GM21528 (cell line): ENCODE measurements at regions not wholly inside any gene's neighbourhood (a gene's known extent, or its start where the extent isn't known, plus 50 kb on each side); places are given as distances from the start of the nearest gene placed in this dataset.

Source experiments
- ATAC-seq: cut with Tn5 transposase; IDR thresholded peaks from one replicate; pipeline ENCODE4 v1.9.1; 2021; ENCODE audit warnings: mild to moderate bottlenecking, moderate library complexity; ENCODE audit not compliant: unreplicated experiment, low FRiP score

- ATAC-seq = no peak
Observed at GRCh38 chr4:24249972-24250371, 334.4 kb downstream of the DHX15 start.

DNA sequence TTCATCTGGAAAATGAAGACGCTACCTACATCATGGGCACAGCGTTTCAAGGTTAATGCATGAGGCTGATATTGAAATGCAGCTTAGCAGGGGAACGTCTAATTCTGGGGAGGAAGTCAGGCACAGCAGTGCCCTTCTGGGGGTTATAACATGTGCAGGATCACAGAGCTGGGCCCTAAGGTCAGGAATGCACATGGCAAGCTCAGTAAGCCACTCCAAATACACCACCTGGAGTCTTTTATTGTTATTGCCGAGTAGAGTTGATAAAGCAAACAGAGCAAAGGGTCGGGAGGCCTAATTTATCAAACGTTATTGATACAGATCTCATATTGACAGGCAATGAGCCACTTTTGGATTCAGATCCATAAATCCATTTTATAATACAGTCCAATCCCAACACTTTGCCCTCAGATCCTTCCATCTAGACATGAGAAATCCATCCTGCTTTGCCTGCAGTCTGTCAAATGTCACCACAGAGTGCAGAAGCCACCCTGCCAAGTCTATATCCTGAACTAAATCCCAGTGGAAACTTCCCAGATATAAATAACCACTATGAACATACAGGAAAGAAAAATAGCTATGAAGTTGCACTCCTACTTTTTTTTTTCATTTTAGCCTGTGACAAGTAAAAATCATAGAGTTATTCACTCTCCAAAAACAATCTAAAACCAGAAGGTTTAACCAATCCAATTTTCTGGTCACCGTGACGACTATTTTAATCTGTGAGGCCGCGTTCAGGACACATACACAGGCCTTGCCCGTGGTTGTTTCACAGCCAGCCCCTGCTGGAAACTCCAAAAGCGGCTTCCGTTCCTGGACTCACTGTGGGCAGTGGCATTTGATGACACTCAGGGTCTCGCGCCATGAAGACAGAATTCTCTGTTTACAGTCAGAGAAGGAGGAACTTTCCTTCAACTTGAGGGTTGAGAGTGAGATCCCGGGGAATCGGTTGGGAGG, 335.4 kb downstream of the DHX15 start:
- ATAC-seq = no peak

GRCh38 chr4:24245491-24245820, 338.9 kb downstream of the DHX15 start:
- ATAC-seq = no peak

GRCh38 chr4:24244663-24245490, 339.5 kb downstream of the DHX15 start:
- no peak for ATAC-seq

- no peak for ATAC-seq
Observed at GRCh38 chr4:24243641-24244040, 340.7 kb downstream of the DHX15 start.

- no peak for ATAC-seq
Observed at GRCh38 chr4:24241511-24241910, 342.8 kb downstream of the DHX15 start.

GRCh38 chr4:24240655-24241054, 343.7 kb downstream of the DHX15 start:
- no peak for ATAC-seq

DNA sequence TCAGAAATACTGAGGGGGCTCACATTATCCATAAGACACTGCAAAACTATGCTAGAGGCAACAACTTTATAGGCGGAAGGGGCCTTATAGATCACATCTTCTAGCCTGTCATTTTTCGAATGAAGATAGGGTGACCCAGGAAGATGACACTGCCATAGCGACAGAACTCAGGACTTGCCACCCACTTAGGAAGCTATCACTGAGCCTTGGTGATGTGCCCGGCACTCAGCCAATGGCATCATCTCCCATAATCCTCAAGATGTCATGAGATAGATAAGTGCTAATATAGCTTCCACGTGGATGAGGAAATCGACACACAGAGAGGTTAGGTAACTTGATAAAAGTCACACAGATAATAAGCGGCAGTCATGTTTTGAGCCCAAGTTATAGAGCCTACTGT, 346.6 kb downstream of the DHX15 start:
- ATAC-seq = no peak

GRCh38 chr4:24236532-24236931, 346.7 kb upstream of the PPARGC1A start:
- no peak for ATAC-seq

DNA sequence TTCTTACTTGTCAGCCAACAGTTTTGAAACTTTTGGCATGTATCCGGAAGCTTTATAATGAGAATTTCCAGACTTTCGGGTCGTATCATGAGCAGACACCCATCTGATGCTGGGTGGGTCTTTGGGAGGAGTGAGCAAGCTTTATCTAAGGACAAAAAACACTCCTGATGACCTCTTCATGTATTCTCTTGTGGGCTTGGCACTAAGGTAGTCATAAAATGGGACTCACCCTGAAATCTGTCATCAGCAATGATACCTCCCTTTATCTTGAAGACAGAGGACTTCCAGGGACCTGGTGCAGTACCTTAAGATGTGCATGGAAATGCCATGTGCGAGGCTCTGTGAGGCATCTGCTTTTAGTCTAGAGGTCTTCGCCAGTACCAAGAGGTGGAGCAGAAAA, 346.3 kb upstream of the PPARGC1A start:
- no peak for ATAC-seq

GRCh38 chr4:24235618-24236017, 345.8 kb upstream of the PPARGC1A start:
- ATAC-seq = no peak

- ATAC-seq = no peak
Observed at GRCh38 chr4:24234288-24234848, 344.5 kb upstream of the PPARGC1A start.

DNA sequence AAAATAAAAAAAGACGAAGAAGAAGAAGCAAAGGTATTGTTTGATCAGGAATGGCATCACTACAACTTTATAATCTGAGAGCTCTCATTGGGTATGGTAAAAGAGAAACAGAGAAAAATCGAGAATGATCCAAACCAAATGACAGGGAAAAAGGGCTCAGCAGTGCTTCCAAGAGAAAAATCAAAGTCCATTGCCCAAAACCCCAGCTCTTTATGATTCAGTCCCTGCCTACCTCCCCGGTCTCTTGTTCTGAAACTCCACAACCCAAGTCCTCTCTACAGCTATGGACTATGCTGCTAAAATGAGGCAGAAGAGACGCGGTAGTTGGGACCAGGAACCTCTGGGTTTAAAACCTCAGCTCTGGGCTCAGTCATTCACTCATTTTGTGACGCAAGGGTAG, 341.1 kb upstream of the PPARGC1A start:
- ATAC-seq = no peak

- ATAC-seq = no peak
Observed at GRCh38 chr4:24229978-24230377, 340.1 kb upstream of the PPARGC1A start.

DNA sequence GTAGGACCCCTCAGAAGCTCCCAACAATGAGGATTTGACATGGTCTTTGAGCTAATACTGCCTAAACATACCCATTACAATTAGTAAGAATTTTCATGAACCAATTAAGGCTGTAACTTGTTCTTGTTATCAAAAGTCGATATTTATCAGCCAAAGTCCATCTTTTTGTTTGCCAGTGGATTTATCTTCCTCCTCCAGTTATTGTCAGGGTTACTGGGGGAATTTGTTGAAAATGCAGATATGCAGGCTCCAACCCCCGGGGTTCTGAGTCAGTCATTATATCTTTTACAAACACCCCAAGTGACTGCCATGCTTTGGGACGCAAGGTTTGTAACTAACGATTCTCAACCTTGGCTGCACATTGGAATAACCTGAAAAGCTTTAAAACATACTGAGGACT, 338.8 kb upstream of the PPARGC1A start:
- ATAC-seq = no peak

DNA sequence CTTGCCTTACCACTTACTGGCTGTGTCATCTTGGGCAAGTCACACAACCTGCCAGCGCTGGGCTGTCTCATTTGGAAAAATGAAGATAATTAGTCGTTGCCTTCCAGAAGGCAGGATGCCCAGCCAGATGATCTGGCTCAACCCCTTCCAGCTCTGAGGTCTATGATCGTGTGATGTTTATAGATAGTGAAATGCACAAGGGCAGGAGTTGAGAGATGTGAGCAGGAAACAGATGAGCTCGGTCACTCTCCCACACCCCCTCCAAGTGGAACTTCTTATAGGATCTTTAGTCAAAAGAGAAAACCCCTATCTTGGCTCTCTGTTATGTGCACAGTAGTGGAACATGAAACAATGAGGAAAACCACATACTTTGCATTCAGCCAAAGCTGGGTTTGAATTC, 336.8 kb upstream of the PPARGC1A start:
- ATAC-seq = no peak

DNA sequence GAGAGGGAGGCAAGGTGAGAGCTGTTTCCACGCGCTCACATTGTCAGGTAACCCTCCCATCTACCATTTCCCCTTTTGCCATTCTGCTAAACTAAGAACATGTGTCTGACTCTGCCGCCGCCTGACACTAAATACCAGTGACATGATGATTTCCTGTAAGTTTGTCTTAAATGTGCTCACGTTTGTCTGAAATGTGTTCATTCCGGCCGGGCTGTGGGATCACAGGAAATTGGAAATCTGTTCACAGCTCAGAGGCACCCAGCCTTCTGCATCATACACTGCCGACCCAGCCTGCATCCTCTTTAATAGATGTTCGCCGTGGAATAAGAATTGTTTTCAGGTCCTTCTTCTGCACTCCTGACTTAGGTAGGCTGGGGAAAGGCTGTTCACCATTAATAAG, 336.2 kb upstream of the PPARGC1A start:
- no peak for ATAC-seq

GRCh38 chr4:24224446-24224845, 334.6 kb upstream of the PPARGC1A start:
- no peak for ATAC-seq

DNA sequence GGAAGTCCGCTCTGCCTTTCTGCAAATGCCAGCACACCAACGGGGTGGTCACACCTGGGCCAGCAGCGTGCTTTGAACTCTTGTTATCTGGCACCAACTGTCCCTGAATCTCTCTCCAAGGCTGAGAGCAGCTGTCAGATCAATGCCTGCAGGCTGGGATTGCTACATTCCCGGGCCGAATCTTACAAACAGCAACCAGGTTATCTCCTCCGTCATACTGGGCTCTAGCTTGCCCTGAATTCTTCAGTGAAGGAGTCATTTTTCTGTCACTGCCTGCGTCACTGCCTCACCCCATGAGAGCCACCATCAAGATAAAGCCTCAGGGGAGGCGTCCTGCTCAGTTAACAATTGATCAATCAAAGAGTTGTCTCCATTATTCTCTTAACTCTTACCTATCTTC, 329.4 kb upstream of the PPARGC1A start:
- no peak for ATAC-seq

DNA sequence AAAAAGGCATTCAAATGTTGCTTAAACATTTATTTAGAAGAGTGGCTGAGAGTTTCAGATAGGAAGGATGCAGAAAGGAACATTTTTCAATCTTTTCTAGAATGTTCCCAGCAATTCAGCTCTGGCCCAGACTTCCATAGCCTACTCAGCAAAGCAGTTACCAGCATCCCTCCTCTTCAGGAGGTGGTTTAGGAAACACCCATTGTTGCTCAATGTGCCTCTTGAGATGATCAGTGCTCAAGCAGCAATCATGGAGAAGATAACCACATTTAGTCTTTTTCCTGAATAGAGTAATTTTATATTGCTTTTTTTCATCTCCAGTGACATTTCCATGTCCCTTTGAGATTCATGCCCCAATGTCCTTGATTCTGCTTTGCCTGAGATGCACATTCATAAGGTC, 328.7 kb upstream of the PPARGC1A start:
- ATAC-seq = no peak

DNA sequence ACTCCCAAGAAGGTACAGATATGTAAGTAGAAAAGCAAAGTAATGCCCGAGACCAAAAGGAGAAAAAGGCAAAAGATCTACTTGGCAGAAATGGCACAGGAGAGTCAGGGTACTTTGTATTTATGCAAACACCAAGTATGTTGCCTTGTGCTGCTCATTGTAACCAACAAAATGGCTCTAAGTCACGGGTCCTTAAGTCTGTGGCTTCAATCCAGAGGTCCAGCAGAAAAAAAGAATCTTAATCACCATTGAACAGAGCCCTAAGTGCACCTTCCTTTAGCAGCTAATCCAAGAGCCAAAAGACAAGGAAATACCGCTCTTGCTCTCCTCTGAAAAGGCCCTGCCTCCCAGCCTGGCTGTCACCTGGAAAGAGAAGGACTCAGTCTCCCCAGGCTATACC, 324.9 kb upstream of the PPARGC1A start:
- no peak for ATAC-seq
